Fibroblast of skin of left quadriceps (primary cell): ENCODE measurements at regions not wholly inside any gene's neighbourhood (a gene's known extent, or its start where the extent isn't known, plus 50 kb on each side); places are given as distances from the start of the nearest gene placed in this dataset.
A peak's percentile ranks its signal among the peaks of the same experiment; 100 is the strongest.

Experiments
- DNase-seq, 2 experiments: peaks; one replicate each; pipeline ENCODE4 v3.0.0-alpha.2; 2013; ENCODE audit warnings: low read depth in 2 of 2

DNA sequence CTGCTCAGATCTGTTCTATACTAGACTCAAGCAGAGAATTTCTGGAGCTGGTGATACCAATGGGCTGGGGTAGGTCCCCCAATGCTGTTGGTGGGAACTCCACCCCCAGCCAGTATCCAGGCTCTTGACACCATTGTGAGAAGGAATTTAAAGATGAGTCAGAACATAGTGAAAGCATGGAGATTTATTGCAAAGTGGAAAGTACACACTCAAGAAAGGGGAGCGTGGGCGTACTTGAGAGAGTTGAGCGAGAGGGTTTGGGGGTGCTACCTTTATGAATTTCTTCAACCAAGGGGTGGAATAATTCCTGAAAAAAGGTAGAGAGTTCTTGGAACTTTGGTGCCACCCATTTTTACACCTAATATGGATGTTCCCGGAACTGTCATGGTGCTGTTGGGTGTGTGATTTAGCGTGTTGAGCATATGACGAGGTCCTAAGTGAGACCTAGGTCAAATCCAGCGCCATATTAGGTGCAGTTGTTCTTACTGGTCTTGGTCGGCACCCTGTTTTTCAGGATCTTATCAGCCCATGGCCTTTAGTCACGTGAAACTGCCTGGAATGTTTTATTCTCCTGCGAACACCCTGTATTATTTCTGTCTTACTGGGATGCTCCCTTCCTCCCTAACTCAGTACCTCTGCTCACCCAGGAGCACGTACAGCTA, 122.0 kb upstream of the AHR start:
- no peak for DNase-seq

DNA sequence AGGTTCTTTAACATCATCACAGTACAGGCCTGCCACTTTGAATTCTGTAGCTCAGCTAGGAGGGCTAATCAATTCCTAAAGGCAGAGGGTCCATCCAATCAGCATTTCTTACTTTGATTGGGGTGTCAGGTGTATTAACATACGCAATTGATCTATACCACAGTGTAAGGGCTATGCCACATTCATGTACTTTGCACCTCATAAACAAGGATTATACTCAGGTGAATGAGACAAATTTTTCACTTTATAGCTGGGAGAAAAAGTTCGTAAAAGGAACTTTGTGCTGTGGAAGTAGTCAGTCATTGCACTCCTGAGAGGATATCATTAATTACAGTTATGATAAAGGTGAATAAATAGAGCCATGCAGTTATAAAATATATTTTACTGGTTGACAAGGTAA, 119.9 kb upstream of the AHR start:
- DNase-seq, result no peak

DNA sequence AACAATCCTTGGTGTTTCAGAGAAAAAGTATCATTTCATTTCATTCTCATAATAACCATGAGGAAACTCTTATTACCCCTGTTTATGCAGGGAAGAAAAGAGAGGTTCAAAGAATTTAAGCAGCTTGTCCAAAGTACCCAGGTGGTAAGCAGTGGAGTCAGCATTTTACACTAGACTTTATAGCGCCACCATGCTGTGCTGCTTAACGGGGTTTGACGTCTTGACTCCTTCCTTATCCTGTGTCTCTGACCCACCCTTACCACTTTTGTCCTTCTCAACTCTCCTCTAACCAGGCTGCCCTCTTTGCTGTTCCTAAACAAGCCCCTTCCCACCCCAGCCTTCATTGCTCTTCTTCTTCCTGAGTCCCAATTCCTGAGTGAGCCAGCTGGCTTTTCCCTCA, 117.0 kb upstream of the AHR start:
- no peak for DNase-seq

DNA sequence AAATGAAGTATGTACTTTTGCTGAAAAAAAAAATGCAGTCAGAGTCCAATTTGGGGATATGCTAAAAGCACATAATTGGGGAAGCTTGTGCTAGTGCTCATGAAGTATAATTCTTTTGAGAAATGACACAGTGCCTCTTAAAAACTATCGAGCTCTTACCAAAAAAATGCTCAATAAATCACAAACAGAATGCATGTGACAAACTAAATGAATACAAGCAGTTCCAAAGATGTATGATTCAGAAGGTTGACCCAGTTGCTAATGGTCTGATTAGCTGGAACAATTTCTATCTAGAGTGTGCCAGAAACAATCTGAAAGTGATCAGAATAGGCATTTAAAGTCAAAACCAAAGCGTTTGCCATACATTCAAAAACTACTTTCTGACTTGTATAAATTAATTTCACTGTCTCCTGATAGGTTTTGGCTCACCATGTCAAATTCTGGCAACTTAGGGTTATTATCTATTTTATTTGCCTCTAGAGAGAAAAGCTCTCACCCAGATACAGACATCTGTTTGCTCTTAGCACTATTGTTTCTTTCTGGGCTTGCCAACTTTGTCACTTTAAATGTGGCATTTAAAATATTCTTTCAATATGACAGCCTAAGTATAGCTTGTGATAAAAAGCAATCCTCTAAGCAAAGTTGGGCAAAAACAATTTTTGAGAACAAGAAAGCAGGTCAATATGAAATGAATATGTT, 114.7 kb upstream of the AHR start:
- DNase-seq, result peak; percentile 59 to 68

DNA sequence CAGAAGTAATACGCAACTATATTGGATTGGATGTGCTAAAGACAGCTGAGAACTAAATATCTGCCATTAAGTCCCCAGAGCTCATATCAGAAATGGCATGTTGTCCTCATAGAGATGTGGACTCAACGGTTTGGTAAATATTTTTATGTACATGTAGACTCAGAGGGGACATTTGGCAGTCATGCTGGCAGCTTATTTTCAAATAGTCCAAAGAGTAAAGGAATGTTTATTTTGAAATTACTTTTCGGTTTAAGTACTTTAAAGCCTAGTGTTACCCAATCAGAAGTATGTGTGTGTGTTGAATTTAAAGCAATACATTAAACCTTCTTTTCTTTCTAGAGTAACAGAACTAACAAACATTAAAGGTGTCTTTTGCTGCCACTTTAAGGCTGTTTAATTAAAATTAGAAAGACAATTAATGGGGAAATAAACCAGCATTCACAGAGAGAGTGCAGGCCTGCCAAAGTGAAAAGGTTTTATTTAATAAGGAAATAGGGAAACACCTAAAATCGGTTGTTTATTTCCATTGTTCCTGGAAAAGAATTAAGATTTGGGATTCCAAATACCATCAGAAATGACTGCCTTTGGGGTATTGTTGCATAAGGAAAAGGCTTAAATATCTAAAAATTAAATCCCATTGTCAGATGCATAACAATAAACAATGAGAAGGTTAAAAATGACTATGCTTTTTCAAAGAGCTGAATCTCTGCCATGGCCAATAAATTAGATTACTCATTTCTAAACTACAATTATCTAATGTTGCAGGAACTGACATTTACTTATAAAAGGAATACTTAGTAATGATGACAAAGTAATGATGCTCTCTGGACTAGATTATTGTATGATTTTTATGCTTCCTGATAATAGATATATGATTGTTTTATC, 113.4 kb upstream of the AHR start:
- peak; percentile 3 to 12 for DNase-seq

DNA sequence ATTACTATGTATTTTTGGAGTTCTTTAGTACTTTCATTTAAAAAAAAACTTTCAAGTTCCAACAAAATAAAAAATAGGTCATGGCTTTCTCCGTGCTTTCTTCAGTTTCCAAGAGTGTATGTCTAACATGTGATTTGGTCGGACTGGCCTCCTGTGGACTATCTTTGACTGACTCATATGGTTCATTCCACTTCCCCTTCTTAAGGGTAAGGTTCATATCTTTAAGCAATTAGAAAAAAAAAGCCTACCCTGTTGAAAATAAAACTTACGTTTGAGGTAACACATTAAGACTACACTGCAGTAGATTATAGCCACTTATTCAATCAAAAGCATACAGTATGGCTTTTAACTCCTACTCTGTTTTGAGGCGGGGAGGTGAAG, 112.8 kb upstream of the AHR start:
- peak; percentile 30 to 34 for DNase-seq

DNA sequence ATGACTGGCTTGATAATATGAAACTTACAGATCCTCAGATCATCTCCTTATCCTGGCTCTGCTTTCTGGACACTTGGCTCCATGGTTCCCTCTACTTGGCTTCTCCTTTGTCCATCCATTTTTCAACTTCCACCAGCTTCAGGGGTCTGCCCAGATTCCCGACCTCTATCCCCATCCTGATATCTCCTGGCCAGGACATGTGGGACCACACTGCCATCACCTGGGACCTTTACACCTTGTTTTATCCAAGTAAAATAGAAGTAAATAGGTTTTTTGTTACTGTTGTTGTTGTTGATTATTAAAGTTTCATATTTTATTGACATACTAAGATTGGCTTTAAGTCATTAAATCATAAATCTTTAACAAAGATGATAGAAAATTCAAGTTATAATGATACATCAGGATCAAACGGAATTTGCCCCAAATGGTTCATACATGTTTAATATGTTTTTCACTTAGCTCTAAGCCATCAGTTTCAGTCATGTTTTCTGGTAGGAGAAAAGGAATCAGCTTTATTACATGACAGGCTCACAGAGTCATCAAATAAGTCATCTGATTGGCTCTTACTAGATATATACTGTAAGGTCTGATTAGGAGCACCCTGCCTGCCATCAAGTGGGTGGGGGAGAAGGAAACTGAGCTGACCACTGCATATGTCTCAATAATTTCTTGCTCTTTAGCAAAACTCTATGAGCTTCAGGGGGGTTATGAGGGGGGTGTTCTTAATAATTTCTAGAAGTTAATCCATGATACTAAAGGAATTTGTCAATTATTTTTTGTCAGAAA, 111.5 kb upstream of the AHR start:
- DNase-seq, result no peak

DNA sequence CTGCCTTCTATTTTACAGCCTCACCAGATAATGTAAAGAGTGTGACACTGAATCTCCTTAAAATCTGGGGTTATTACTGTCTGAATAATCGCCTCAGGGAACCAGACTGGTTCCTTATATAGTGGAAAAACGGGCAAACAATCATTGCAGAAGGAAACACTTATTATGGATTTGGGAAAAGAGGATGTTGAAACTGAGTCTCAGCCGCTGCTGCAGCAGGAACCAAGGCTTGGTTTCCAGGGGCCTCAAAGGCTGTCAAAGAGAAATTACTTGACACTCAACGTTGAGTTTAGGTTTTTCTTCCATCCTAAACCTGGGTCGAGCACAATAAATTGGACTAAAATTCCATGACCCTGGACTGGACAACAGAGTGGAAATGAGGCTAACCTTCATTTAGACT, 103.8 kb upstream of the AHR start:
- DNase-seq, result no peak

DNA sequence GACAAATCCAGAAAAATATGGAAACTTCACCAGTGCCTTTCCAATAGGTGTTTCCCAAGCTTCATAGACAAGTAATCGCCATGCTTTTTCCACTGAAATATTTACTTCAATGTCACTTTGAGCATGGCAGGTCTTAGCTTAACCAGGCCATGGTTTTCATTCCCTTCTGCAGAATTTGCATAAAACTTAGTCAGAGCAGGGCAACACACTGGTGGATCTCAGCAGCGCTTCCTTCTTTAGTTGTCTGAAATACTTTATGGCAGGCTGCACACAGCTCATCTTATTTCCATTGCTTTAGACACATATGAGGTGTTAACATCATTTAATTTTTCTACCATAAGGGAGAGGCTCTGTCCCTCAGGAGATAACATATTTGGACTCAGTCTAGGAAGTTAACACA, 102.9 kb upstream of the AHR start:
- no peak for DNase-seq

DNA sequence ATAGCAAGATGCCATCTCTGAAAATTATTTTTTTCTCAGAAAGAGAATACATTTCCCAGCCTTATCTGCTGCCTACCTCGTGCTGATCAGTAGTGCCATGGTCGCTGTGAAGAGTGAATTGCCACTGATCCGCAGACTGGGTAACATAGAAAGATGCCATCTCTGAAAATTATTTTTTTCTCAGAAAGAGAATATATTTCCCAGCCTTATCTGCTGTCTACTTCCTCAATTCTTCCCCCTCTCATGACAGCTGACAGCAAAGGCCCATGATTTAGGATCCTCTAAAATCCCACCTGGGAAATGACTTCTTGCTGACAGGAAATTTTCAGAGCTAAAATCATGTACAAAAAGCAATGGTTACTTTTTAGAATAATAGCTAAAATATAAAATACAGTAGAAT, 92.5 kb upstream of the AHR start:
- DNase-seq, result no peak

DNA sequence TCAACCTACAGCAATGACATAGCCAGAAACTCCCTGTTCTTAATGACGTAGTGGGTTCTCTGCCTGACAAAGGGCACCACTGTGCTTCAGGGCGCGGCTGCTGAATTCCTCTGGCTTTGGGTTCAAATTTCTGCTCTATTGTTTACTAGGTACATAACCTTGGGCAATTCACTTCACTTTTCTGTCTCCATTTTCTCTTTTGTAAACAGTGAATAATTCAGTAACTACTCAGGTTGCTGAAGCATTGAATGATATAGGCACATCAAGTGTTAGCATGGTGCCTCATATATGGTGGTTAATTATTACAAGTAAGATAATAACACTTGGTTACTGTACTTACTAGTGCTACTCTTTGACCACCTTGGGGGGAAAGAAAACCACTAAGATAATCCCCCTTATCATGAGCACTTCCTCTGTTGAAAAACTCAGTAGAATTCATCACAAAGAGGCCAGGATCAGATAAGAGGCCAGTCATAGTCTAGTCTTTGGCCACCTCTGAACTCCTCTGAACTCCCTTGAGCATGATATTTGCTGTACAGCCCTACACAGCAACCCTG, 92.0 kb upstream of the AHR start:
- DNase-seq, result no peak

DNA sequence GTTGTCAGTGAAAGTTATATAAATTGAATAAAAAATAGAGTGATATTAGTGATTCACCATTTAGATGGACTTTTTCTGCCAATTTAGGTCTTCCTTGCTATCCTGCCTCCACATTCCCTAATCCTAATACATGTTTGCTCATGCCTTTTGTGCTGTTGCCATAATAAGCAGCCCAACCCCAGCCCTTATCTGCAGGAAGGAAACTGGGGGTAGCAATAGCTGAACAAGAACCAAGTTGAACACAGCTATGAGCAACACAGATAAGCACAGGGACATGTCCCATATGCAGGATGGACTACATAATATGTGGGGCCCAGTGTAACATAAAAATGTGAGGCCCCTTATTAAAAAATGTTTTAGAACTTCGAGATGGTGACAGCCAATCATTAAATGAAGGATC, 91.2 kb upstream of the AHR start:
- DNase-seq, result no peak

DNA sequence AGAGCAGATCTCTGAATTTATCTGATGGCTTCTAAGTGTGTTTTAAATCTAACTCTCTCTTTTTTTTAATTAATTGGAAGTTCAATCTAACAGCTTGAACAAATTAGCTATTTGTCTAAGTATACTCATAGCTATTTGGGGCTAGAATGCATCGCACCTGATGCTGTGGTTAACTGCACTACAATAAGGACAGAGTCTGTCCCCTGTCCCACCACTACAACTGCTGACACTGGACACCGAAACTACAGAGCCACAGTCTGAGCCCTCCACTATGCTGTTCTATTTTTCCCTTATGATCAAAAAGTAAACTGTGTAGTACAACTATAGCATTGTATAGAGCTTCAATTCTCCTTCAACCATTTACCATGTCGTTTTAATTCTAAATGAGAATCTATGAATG, 89.4 kb upstream of the AHR start:
- no peak for DNase-seq

DNA sequence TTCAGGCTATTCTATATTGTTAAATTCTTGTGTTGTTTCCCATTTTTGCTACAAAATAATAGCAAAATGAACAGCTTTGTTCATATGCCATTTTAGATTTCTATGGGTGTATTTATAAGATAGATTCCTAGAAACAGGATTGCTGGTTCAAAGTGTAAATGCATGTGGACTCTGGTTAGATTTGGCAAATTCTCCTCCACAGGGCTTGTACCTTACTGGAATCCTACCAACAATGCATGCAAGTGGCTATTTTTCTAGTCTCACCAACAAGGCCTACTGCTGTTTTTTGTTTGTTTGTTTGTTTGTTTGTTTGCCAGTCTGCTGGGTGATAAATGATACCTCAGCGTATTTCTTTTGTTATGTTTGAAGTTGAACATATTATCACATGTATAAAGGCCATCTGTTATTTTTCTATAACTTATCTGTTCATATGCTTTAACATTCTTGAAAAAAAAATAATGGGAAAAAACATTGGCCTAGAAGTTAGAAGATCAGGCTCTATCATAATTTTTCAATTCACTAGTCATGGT, 87.1 kb upstream of the AHR start:
- no peak for DNase-seq

DNA sequence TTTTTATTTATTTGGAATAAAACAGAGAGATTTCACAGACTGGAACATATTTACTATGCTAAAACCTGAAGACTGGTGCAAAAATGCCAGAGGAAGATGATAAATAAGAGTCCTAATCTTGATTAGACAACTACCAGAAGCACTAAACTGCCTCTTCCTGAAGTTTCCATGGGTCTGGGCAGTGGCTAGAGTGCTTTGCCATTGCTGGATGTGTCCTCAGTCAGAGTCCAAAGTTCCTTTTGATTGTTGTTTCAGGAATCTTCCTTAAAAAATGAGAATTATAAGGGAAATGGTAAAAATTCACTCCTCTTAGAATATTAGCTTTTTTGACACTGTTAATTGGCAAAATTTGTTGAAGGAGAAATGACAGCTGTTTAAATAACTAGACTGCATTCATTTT, 86.3 kb upstream of the AHR start:
- DNase-seq, result no peak

DNA sequence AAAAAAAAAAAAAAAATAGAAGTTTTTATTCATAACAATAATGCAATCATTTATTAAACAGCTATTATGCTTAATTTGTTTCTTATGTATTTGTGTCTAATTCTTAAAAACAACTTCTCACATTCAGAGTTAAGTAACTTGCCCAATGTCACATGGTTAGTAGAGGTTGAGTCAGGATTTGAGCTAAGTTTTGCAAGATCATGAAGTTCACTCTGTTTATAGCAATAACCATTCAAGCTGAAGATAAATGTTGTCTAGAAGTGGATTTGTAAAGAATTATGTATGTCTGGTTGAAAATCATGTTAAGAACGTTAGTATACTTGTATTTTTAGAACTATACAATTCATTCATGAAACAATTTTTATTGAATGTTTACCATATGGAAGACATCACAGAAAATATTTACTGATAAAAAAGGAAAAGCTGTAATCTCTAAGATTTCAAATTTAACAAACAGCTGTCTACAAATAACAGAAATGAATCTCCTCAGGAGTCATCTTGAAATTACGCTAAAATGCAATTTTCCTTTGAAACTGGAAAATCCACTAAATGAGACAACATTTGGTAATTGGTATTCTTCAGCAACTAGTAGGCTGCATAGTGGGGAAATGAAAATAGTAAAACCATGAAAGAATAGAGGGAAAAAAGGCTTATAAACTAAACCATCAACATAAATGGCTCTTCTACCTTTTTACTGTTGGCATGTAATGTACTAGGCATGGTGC, 70.5 kb upstream of the AHR start:
- no peak for DNase-seq

DNA sequence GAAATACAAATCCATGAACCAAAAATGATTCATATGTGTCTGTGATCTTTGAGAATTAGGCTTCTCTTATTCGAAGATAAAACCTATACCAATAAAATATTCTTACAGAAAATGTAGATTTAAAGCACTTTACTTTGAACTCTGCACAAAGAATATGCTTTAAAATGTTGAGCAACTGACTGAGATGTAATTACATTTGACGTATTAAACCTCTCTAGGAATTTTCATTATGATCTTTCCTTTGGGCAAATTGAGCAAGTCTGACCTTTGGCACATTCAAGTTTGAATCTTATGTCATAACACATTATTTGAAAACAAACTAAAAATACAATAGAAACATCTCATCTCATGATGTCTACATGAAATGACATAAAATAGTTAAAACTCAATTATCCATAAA, 69.2 kb upstream of the AHR start:
- no peak for DNase-seq

DNA sequence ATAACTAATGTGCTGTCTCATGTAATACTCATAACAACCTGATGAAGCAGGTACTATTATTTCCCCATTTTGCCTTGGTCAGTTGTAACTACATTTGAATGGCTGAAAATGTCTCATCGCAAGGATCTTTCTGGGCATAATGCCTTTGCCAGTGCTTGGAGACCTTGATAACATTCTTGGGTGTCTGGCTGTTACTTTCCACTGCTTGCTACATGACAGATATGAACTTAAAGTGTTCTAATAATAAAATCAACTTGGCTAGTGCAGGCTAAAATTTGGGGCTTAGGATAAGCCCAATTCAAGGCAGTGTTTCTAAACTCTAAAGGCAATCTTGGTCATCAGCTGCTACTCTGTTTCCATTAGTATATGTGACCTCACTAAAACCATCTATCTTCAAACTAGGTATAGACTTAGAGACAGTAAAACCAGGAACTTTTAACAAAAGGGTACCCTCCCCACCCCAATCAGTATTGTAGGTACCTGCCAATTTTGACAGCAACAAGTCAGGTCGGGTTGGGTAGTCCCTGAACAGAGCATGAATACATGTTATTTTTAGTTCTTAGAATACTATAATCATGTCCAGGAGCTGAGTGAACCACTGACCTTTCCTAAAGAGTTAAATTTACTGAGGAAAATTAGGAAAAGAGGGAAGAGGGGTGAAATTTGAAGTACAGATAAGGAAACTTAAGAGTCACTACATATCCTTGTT, 68.2 kb upstream of the AHR start:
- no peak for DNase-seq

DNA sequence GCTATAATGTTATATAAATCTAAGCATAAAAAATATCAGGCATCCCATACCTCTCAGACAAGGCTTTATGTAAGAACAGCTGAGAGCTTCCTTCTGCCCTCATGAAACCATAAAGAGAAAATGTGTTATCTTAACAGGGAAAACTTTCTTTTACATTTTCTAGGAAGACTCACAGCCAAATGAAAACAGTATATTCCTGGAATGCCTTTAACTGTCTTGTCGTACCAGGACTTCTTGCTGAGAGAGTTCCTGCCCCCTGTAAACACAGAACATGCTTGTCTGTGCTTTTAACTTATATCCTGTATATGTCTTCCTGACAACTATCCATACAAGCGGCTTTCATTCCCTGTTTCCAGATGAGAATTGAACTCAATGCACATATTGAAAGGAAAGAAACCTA, 64.8 kb upstream of the AHR start:
- DNase-seq, result no peak

DNA sequence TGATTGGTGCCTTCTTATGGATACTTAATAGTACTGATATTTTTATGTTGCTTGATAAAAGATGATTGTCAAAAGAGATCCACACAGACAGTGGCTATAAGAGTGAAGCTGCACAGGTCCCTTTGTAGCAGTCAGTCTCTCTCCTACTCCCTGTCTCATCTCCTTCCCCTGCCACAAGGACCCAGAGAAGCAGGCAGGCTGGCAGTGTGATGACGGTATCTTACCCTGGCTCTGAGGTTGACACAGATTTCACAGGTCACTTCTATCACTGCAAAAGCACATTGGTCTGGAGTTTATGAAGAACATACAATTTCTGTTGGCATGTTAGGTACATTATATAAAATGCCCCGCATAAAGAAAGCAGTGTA, 64.4 kb upstream of the AHR start:
- no peak for DNase-seq
